ENCODE measurements at regions not wholly inside any gene's neighbourhood (a gene's known extent, or its start where the extent isn't known, plus 50 kb on each side); places are given as distances from the start of the nearest gene placed in this dataset.

DNA sequence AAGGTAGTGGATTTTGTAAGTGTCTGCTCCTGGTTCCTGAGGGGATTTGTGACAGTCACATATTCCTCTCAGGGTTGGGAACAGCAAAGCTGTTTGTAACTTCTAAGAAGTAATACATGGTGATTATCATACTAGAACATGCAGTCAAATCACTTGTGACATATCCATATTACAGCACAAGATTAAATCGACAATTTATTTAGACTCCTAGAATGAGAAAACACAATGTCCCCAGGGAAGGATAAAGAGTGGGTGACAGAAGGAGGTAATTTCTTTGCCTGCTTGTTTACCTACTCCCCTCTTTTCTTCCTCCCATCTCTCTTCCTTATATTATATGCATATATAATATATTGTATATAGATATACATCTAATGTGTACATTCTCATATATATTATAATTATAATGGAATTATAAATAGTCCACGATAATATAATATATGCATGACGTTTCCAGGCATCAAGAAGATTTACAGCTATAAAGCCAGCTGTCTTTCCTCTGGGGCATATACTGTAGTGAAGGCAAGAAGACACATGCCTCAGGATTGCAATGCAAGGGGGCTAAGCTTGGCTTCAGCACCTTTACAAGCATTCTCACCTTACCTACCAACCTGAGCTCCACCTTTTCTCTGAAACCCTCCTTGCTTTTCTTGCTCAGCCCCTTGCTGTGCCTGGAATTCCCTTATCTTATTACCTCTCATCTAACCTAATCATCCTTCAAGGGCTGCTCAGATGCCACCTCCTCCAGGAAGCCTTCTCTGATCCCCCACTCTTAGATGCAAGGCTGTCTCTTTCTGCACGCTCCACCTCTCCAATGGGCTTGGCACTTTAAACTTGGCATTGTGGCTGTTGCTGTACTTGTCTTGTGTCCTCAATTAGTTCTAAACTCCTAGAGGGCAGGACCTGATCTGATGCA, 73.1 kb upstream of the PIAS1 start:
- Histone ChIP-seq H3K9me1 (replicated peaks; ENCODE audit: control insufficient read depth, extremely low read depth, insufficient read depth, low read length) (no peaks in the 10 kb centered on the region), H3K27ac (ENCODE audit: insufficient read depth, low read depth, low read length) (no peak overlapping the region), H3K9me3 (replicated peaks; ENCODE audit: control insufficient read depth, insufficient read depth, low read length) (no peaks in the 10 kb centered on the region), H2AFZ (ENCODE audit: low read depth, low read length) (no peak overlapping the region), H3K4me3 (replicated peaks in 1 of 3; ENCODE audit: insufficient read depth in 1 of 3, low read depth in 1 of 3, low read length in 3 of 3) (no peak overlapping the region), H3K4me1 (ENCODE audit: control insufficient read depth, extremely low read depth, insufficient read depth, low read length) (no peaks in the 10 kb centered on the region), H3K4me2 (ENCODE audit: insufficient read depth, low read length) (no peak overlapping the region), H3K27me3 (ENCODE audit: control insufficient read depth in 2 of 2, insufficient read depth in 2 of 2, low read length in 2 of 2) (peaks cover 0 to 3% of the 10 kb centered on the region in 2 experiments), H3K36me3 (ENCODE audit: control insufficient read depth in 2 of 2, extremely low read depth in 1 of 2, insufficient read depth in 2 of 2, low read length in 2 of 2) (no peaks in the 10 kb centered on the region), H3K79me2 (ENCODE audit: control insufficient read depth, insufficient read depth, low read length) (no peaks in the 10 kb centered on the region), H4K20me1 (replicated peaks; ENCODE audit: control insufficient read depth, extremely low read depth, insufficient read depth, low read length) (no peaks in the 10 kb centered on the region), H3K9ac (replicated peaks; ENCODE audit: extremely low read depth, insufficient read depth, low read length) (no peak overlapping the region)
- dilution Hi-C loops (cut with MboI; ENCODE audit: extremely low pct_ligation_motif_present, low sequenced_read_pairs), result no loop called here
- POLR2A ChIA-PET, result no interaction called here
- CTCF ChIA-PET, result no interaction called here
- intact Hi-C loops (cut with micrococcal nuclease), result no loop called here
- TF ChIP-seq, protein P1, sequence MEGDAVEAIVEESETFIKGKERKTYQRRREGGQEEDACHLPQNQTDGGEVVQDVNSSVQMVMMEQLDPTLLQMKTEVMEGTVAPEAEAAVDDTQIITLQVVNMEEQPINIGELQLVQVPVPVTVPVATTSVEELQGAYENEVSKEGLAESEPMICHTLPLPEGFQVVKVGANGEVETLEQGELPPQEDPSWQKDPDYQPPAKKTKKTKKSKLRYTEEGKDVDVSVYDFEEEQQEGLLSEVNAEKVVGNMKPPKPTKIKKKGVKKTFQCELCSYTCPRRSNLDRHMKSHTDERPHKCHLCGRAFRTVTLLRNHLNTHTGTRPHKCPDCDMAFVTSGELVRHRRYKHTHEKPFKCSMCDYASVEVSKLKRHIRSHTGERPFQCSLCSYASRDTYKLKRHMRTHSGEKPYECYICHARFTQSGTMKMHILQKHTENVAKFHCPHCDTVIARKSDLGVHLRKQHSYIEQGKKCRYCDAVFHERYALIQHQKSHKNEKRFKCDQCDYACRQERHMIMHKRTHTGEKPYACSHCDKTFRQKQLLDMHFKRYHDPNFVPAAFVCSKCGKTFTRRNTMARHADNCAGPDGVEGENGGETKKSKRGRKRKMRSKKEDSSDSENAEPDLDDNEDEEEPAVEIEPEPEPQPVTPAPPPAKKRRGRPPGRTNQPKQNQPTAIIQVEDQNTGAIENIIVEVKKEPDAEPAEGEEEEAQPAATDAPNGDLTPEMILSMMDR (IDR thresholded peaks at IDR 0.05; ENCODE audit: extremely low read depth in 1 of 2, insufficient read depth in 1 of 2, low read depth in 1 of 2, low read length in 2 of 2), result no peak
- TF ChIP-seq FOS (IDR thresholded peaks at IDR 0.05; ENCODE audit: borderline replicate concordance, insufficient read depth, low read length), result no peak
- no peak for TF ChIP-seq MYC (IDR thresholded peaks at IDR 0.05; ENCODE audit: low read depth, low read length)
- TF ChIP-seq, protein P2, sequence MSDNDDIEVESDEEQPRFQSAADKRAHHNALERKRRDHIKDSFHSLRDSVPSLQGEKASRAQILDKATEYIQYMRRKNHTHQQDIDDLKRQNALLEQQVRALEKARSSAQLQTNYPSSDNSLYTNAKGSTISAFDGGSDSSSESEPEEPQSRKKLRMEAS (IDR thresholded peaks at IDR 0.05; ENCODE audit: insufficient read depth, insufficient read length), result no peak
- no peak for TF ChIP-seq GATA2 (IDR thresholded peaks at IDR 0.05; ENCODE audit: insufficient read depth, insufficient read length, low read depth, low read length)
- no peak for TF ChIP-seq POLR2A (IDR thresholded peaks at IDR 0.05; ENCODE audit: low read depth, low read length)
- TF ChIP-seq JUN (IDR thresholded peaks at IDR 0.05; ENCODE audit: borderline replicate concordance, insufficient read depth, insufficient read length, low read depth), result no peak
- no peak for TF ChIP-seq EZH2 (IDR thresholded peaks at IDR 0.05; ENCODE audit: borderline replicate concordance, low read depth, low read length, severe bottlenecking)
- no peak for TF ChIP-seq POLR2AphosphoS5 (IDR thresholded peaks at IDR 0.05; ENCODE audit: insufficient read depth, low read depth, low read length)
- FAIRE-seq (no peak), DNase-seq (ENCODE audit: low read depth, low spot score) (no peak)
- no TSS peak for BruUV-seq (replicated peaks)
